Loucy (cell line): ENCODE measurements at regions not wholly inside any gene's neighbourhood (a gene's known extent, or its start where the extent isn't known, plus 50 kb on each side); places are given as distances from the start of the nearest gene placed in this dataset.

Source experiments
- H2AFZ ChIP-seq: fragments of 200-600 bp; sonication (generic); 2 replicates; pipeline ENCODE4 v1.6.0; 2016; ENCODE audit warnings: antibody characterized with exemption, mild to moderate bottlenecking, low read length, moderate library complexity
- H3F3A ChIP-seq: fragments of 200-600 bp; 2 replicates; pipeline ENCODE4 v1.6.0; 2016; ENCODE audit warnings: antibody characterized with exemption, low read depth, mild to moderate bottlenecking
- H3K27me3 ChIP-seq: fragments of 200-600 bp; sonication (generic); 2 replicates; pipeline ENCODE4 v1.6.1; 2014; ENCODE audit warnings: low read length, mild to moderate bottlenecking; ENCODE audit not compliant: insufficient read depth, poor library complexity, severe bottlenecking
- H3K36me3 ChIP-seq: fragments of 200-600 bp; sonication (generic); 2 replicates; pipeline ENCODE4 v1.6.1; 2016; ENCODE audit warnings: low read length; ENCODE audit not compliant: insufficient read depth
- H3K4me1 ChIP-seq: fragments of 200-600 bp; sonication (generic); 2 replicates; pipeline ENCODE4 v1.5.1; 2014; ENCODE audit warnings: low read length, mild to moderate bottlenecking; ENCODE audit not compliant: insufficient read depth, poor library complexity, severe bottlenecking
- H3K4me2 ChIP-seq: fragments of 200-600 bp; sonication (generic); 2 replicates; pipeline ENCODE4 v1.6.0; 2014; ENCODE audit warnings: antibody characterized with exemption, low read length, low read depth, mild to moderate bottlenecking; ENCODE audit not compliant: poor library complexity, severe bottlenecking
- H3K4me3 ChIP-seq: fragments of 200-600 bp; sonication (generic); 2 replicates; pipeline ENCODE4 v1.5.1; 2014; ENCODE audit warnings: low read length, mild to moderate bottlenecking, mixed read lengths; ENCODE audit not compliant: poor library complexity, severe bottlenecking
- H3K79me2 ChIP-seq: fragments of 200-600 bp; sonication (generic); 2 replicates; pipeline ENCODE4 v1.6.1; 2014; ENCODE audit warnings: low read length; ENCODE audit not compliant: insufficient read depth
- H3K9ac ChIP-seq: fragments of 200-600 bp; sonication (generic); 2 replicates; pipeline ENCODE4 v1.6.0; 2014; ENCODE audit warnings: mild to moderate bottlenecking, low read depth, low read length, moderate library complexity; ENCODE audit not compliant: poor library complexity, severe bottlenecking
- H3K9me2 ChIP-seq: fragments of 200-600 bp; sonication (generic); replicated peaks from 2 replicates; pipeline ENCODE4 v1.6.1; 2016; ENCODE audit warnings: low read depth, low read length, mixed read lengths
- H3K9me3 ChIP-seq: fragments of 200-600 bp; sonication (generic); 2 replicates; pipeline ENCODE4 v1.6.1; 2014; ENCODE audit warnings: mild to moderate bottlenecking, antibody characterized with exemption, low read length, low read depth; ENCODE audit not compliant: insufficient read depth
- H4K20me1 ChIP-seq: fragments of 200-600 bp; sonication (generic); 2 replicates; pipeline ENCODE4 v1.6.0; 2014; ENCODE audit warnings: antibody characterized with exemption, low read length, mild to moderate bottlenecking; ENCODE audit not compliant: insufficient read depth, poor library complexity, severe bottlenecking
- CTCF ChIP-seq: fragments of 200-600 bp; sonication (generic); conservative IDR thresholded peaks from 2 replicates; pipeline ENCODE4 v1.5.1; 2014; ENCODE audit warnings: mild to moderate bottlenecking, antibody characterized with exemption, low read length
- EZH2phosphoT487 ChIP-seq: fragments of 200-600 bp; IDR thresholded peaks from 2 replicates; pipeline ENCODE4 v1.6.1; 2018; ENCODE audit warnings: antibody characterized with exemption, mild to moderate bottlenecking, moderate library complexity, borderline replicate concordance

- Histone ChIP-seq H3K9ac (no peak overlapping the region), H3K9me3 (no peaks in the 10 kb centered on the region), H3K4me1 (peaks cover 16% of the 10 kb centered on the region), H3K79me2 (no peaks in the 10 kb centered on the region), H3K4me3 (no peak overlapping the region), H3F3A (no peaks in the 10 kb centered on the region), H3K9me2 (no peaks in the 10 kb centered on the region), H3K27me3 (no peaks in the 10 kb centered on the region), H3K36me3 (no peaks in the 10 kb centered on the region), H4K20me1 (no peaks in the 10 kb centered on the region), H2AFZ (no peak overlapping the region), H3K4me2 (no peak overlapping the region)
- TF ChIP-seq EZH2phosphoT487 (no peak), CTCF (no peak)
Measured at GRCh38 chr3:25214034-25214433, 214.0 kb upstream of the RARB start.

DNA sequence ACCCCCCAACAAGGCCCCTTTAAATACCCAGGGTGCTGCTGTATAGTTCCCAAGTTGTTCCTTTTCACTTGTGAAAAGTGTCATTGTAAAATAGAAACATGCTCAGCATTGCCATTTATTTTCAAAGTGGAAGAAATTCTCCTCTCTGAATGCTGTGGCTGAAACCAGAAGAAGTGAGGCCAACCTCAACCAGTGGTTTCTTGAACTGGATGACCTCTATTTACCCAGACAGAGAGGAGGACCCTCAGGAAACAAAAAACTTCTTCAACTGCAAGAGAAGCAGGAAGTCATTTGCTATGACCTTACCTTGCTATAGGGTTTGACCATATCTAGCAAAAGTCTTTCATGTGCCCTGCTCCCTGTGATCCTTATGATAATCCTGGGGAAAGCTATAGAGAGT is 209.7 kb upstream of the RARB start:
- no peaks in the 10 kb centered on the region for H3K9me2 ChIP-seq
- H3F3A ChIP-seq, result no peaks in the 10 kb centered on the region
- peak overlapping the region; percentile 26 for H3K4me2 ChIP-seq
- H3K9me3 ChIP-seq, result no peaks in the 10 kb centered on the region
- no peaks in the 10 kb centered on the region for H4K20me1 ChIP-seq
- TF ChIP-seq EZH2phosphoT487 (no peak), CTCF (no peak)
- H3K79me2 ChIP-seq, result no peaks in the 10 kb centered on the region
- peaks cover 16% of the 10 kb centered on the region for H3K4me1 ChIP-seq
- no peaks in the 10 kb centered on the region for H3K36me3 ChIP-seq
- H2AFZ ChIP-seq, result peak overlapping the region; percentile 54
- H3K27me3 ChIP-seq, result no peaks in the 10 kb centered on the region
- H3K4me3 ChIP-seq, result no peak overlapping the region
- no peak overlapping the region for H3K9ac ChIP-seq

GRCh38 chr3:25226747-25227146 is 201.3 kb upstream of the RARB start:
- TF ChIP-seq CTCF (no peak), EZH2phosphoT487 (no peak)
- Histone ChIP-seq H3K9me3 (no peaks in the 10 kb centered on the region), H3K36me3 (no peaks in the 10 kb centered on the region), H3K4me3 (no peak overlapping the region), H3K9me2 (no peaks in the 10 kb centered on the region), H3K9ac (no peak overlapping the region), H4K20me1 (no peaks in the 10 kb centered on the region), H3K27me3 (no peaks in the 10 kb centered on the region), H3K4me1 (peaks cover 3% of the 10 kb centered on the region), H3K4me2 (no peak overlapping the region), H3F3A (no peaks in the 10 kb centered on the region), H3K79me2 (no peaks in the 10 kb centered on the region), H2AFZ (no peak overlapping the region)
